ENCODE measurements at regions not wholly inside any gene's neighbourhood (a gene's known extent, or its start where the extent isn't known, plus 50 kb on each side); places are given as distances from the start of the nearest gene placed in this dataset.

DNA sequence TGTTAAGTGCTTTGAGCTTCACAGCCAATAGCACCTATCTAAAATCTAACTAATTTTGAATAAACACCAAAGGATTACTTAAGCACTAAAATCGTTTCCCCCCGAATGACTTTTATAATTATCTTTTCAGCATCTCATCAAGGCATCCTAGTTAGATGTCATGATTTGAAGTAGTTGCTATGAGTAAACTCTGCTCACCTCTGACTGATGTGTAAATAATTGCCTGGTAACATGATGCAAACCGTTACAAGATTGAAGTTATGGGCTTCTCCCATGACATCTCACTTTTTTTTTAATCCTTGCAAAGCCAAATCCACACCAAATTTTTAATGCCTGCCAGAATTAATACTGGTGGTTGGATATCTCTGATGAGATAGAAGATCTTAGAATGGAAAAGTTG, 377.1 kb downstream of the PRDM5 start:
- TF ChIP-seq POLR2A (IDR thresholded peaks at IDR 0.05), result no peak
- TF ChIP-seq, protein P1, sequence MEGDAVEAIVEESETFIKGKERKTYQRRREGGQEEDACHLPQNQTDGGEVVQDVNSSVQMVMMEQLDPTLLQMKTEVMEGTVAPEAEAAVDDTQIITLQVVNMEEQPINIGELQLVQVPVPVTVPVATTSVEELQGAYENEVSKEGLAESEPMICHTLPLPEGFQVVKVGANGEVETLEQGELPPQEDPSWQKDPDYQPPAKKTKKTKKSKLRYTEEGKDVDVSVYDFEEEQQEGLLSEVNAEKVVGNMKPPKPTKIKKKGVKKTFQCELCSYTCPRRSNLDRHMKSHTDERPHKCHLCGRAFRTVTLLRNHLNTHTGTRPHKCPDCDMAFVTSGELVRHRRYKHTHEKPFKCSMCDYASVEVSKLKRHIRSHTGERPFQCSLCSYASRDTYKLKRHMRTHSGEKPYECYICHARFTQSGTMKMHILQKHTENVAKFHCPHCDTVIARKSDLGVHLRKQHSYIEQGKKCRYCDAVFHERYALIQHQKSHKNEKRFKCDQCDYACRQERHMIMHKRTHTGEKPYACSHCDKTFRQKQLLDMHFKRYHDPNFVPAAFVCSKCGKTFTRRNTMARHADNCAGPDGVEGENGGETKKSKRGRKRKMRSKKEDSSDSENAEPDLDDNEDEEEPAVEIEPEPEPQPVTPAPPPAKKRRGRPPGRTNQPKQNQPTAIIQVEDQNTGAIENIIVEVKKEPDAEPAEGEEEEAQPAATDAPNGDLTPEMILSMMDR (IDR thresholded peaks at IDR 0.05), result no peak

All from ovary (tissue), 3 donors.